ENCODE measurements at regions not wholly inside any gene's neighbourhood (a gene's known extent, or its start where the extent isn't known, plus 50 kb on each side); places are given as distances from the start of the nearest gene placed in this dataset.

- Histone ChIP-seq H2BK20ac (ENCODE audit: low read length) (no peak overlapping the region), H3K9ac (replicated peaks in 1 of 4; ENCODE audit: extremely low read depth in 1 of 4, low read depth in 3 of 4, low read length in 3 of 4) (no peak overlapping the region), H3K27ac (ENCODE audit: low read depth, low read length) (no peak overlapping the region), H4K5ac (ENCODE audit: insufficient read length, low read depth, low read length) (no peak overlapping the region), H2BK12ac (ENCODE audit: low read depth, low read length) (no peak overlapping the region), H2BK5ac (ENCODE audit: low read depth, low read length) (no peak overlapping the region), H2BK15ac (ENCODE audit: low read length) (no peak overlapping the region), H2BK120ac (replicated peaks; ENCODE audit: low read depth, low read length) (no peak overlapping the region), H4K8ac (ENCODE audit: extremely low read depth, insufficient read depth, low read length) (no peak overlapping the region), H3K23me2 (ENCODE audit: low read depth, low read length) (no peaks in the 10 kb centered on the region; the same call in 1 of the 2 replicates), H3K4me1 (replicated peaks in 1 of 4; ENCODE audit: control insufficient read depth in 3 of 4, insufficient read depth in 4 of 4, low read length in 3 of 4) (peaks cover 0 to 3% (median 2%) of the 10 kb centered on the region in 4 experiments; a peak in 3 of 7 replicates), H3K79me2 (ENCODE audit: control insufficient read depth in 1 of 2, insufficient read depth in 2 of 2, low read length in 2 of 2) (no peaks in the 10 kb centered on the region), H3K9me3 (ENCODE audit: insufficient read depth in 2 of 2, low read depth in 1 of 2, low read length in 1 of 2) (no peaks in the 10 kb centered on the region), H3K56ac (replicated peaks; ENCODE audit: insufficient read length, low read depth, low read length) (no peak overlapping the region), H3K79me1 (ENCODE audit: low read depth, low read length) (no peaks in the 10 kb centered on the region), H3K23ac (ENCODE audit: insufficient read length) (no peak overlapping the region), H2AK5ac (ENCODE audit: low read depth, low read length) (no peak overlapping the region), H3K4ac (replicated peaks; ENCODE audit: insufficient read length, low read depth, low read length) (no peak overlapping the region), H4K20me1 (replicated peaks in 1 of 2; ENCODE audit: control insufficient read depth in 1 of 2, insufficient read depth in 2 of 2, low read length in 2 of 2) (no peaks in the 10 kb centered on the region), H4K91ac (replicated peaks; ENCODE audit: insufficient read length, low read length) (no peak overlapping the region), H2AFZ (ENCODE audit: low read length) (no peak overlapping the region), H3K27me3 (replicated peaks in 1 of 4; ENCODE audit: control insufficient read depth in 3 of 4, extremely low read depth in 1 of 4, insufficient read depth in 3 of 4, low read length in 3 of 4) (no peaks in the 10 kb centered on the region), H3K18ac (ENCODE audit: extremely low read depth, low read length) (no peak overlapping the region), H3K4me3 (ENCODE audit: extremely low read depth in 1 of 4, insufficient read depth in 2 of 4, low read depth in 3 of 4, low read length in 4 of 4) (no peak overlapping the region), H3K14ac (ENCODE audit: insufficient read length) (no peak overlapping the region), H3K4me2 (ENCODE audit: insufficient read depth in 1 of 2, low read depth in 2 of 2, low read length in 2 of 2) (no peak overlapping the region), H3K36me3 (ENCODE audit: control insufficient read depth in 2 of 4, insufficient read depth in 4 of 4, low read length in 3 of 4) (no peaks in the 10 kb centered on the region)
- DNase-seq (ENCODE audit: low read depth in 1 of 2, low spot score in 2 of 2) (no peak), FAIRE-seq (no peak)
- ChIA-PET CTCF (ENCODE audit: partially characterized antibody) (no interaction called here), POLR2A (ENCODE audit: partially characterized antibody) (no interaction called here)
- TF ChIP-seq RNF2 (IDR thresholded peaks at IDR 0.05; ENCODE audit: borderline replicate concordance, low read depth, low read length, missing control alignments, poor library complexity, severe bottlenecking): no peak
- no peak for TF ChIP-seq HDAC2 (IDR thresholded peaks at IDR 0.05; ENCODE audit: borderline replicate concordance in 1 of 2, low read depth in 2 of 2, low read length in 2 of 2)
- no peak for TF ChIP-seq SP4 (IDR thresholded peaks at IDR 0.05; ENCODE audit: low read length)
- TF ChIP-seq CEBPB (IDR thresholded peaks at IDR 0.05; ENCODE audit: low read depth, low read length): no peak
- no peak for TF ChIP-seq EP300 (IDR thresholded peaks at IDR 0.05; ENCODE audit: borderline replicate concordance in 1 of 2, low read depth in 2 of 2, low read length in 2 of 2)
- TF ChIP-seq CTBP2 (IDR thresholded peaks at IDR 0.05; ENCODE audit: borderline replicate concordance, insufficient read depth, insufficient read length, low read length): no peak
Observed at GRCh38 chr2:71751590-71751989, 298.2 kb downstream of the DYSF start.
